Activated CD4-positive, CD25-positive, alpha-beta regulatory T cell (primary cell): ENCODE measurements at regions not wholly inside any gene's neighbourhood (a gene's known extent, or its start where the extent isn't known, plus 50 kb on each side); places are given as distances from the start of the nearest gene placed in this dataset.
"Not testable (repeated sequence)": the region's sequence is repeated elsewhere in the genome, so short reads cannot be mapped to it uniquely, and the experiment has no call there.

Experiments
- DNase-seq, 4 experiments: peaks; one replicate each; lab custom pipeline; 2025; lab: John Stamatoyannopoulos, UW

DNA sequence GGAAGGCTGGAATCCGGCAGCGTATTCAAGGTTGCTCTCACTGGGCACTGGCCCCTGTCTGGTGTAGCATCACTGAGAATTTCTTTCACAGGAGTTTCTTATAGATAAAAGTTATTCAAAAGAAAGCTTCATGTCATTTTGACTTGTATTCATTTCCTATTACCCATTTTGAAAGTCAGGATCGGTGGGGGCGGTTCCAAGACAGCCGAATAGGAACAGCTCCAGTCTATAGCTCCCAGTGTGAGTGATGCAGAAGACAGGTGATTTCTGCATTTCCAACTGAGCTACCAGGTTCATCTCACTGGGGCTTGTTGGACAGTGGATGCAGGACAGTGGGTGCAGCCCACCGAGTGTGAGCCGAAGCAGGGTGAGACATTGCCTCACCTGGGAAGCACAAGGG, 51.5 kb upstream of the CDC42EP3 start:
- DNase-seq, result not testable (repeated sequence)

DNA sequence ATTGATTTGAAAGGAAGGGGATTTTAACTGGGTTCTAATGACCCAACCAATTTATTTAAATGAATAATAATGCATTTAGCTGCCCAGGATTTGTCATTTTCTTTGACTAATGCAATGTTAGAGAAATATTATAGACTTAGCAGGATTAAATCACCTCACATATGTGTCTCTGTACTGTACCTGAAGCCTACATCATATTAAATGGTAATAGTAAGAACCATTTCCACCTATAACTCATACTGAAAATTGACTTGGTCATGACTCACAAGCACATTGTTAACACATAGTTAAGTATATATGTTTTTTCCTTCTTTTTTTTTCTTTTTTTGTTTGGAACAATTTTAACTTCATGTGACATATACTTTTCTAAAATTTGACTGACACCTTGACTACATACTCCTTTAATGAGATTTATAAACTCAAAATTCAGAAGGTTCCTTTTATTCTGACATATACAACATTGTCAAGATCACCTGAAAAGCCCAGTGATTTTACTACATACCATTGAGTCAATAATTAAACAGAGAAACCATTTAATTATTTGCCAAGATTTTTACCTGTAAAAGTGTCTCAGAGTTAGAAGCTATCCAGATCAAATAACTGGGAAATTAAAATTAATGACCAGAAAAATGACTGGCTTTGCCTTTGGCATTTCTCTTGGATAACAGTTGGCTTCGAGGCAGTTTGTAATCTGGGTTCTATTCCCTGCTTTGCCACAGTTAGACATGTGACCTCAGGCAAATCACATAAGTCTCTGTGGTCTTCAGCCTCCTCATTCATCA, 58.8 kb upstream of the CDC42EP3 start:
- no peak for DNase-seq

DNA sequence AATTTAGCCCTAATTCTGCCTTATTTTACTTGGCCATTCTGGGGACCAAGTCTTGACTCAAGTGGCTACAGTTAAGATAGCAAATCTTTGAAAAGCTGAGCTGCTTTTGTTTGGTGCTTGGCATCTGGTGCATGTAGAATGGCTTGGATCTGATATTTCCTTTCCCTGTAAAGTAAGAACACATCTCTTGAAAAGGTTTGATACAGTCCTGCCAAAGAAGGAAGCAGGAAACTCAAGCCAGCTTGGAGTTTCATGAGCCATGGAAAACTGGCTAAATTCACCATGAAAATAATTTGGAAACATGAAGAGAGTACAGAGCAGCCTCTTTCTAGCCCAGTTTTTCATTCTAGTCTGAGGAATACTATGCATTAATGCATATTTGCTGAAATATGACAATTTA, 61.0 kb upstream of the CDC42EP3 start:
- DNase-seq, result not testable (repeated sequence)

DNA sequence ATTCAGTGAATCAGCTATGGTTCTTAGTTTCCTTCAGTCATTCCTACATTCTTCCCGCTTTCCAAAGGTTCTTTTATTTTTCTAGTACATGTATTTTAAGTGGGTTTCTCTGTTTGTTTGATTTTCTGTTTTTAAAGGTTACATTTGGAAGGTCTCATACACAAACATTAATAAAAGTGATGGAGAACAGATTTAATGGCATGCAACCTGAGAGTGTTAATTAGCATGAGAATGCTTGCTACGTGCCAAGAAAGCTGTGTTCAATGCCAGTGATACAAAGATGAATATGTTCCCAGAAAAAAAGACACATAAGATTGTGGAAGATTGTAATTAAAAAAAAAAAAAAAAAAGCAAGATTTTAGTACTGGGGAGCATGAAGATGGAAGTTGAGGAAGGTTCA, 61.8 kb upstream of the CDC42EP3 start:
- no peak for DNase-seq

DNA sequence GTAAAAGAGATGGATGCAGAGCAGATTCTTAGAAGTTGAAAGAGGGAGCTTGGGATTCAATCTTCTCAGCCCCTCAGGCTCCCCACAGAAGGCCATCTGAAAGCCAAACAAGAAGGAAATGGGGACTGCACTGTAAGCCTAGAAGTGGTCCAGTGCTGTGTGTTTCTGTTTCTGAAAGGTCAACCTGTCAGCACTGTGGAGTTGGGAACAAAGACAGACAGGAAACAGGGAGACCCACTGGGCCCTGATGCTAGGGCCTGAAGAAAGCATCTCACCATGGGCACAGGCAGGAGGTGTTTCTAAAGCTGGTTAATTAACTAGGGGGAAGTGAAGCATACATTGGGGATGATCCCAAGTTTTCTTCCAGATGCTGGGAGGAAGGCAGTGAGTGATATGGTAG, 62.5 kb upstream of the CDC42EP3 start:
- DNase-seq, result not testable (repeated sequence)

DNA sequence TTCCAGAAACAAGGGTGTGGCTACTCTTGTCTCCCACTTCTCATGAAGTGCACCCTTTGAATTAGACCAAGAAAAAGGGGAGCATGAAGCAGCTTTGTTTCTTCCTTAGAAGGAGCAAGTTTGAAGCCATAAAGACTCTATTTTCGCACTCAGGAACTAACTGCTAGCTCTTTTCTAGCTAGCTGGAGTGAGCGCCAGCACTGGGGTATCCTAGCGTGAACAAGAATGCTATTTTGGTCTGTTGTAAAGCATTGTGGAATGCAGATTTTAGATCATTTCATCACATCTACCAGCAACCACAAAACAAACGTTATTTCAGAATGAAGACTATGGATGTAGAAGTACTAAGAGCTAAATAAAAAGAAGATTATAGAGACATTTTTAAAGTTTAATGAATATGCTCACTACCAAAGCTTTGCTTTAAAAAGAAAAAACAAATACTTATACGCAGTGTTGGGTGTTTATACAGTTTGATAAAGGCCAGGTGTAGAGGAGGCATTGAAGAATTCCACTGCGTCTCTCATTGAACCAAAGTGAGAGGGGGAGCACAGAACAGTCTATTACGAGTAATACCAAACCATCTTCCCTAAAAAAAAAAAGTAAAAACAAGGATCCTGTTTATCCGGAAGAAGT, 63.6 kb upstream of the CDC42EP3 start:
- DNase-seq, result not testable (repeated sequence)

DNA sequence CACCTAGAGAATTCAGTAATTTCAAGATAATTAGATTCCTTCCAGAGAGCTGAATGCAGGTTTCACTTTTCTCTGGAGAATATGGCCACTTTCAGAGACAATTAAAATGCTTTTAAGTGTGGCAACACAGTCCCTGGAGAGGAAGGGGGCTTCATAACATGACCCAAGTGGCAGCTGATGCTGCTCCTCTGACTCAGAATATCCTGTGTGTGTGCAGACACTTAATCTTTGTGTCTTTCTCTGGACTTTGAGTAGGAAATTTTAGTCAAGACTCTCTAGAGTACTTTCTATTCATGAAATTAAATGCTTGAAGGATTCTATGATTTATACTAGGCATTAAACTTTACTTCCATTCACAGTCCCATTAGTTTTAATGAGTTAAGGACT, 64.1 kb upstream of the CDC42EP3 start:
- DNase-seq, result not testable (repeated sequence)

DNA sequence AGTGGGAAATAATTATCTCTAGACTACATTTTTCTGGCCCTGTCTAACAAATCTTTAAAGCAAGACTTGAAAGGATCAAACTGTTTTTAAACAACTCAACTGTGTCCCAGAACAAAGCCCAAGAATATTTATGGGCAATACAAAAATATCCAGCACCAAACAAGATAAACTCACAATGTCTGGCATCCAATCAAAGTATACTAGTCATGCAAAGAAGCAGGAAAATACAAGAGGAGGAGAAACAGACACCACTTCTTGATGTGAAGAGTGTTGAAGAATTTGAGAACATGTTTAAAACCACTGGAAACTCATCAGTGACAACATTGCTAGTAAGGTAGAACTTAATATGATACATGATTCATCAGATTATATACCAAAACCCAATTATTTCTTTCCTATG, 66.1 kb upstream of the CDC42EP3 start:
- no peak for DNase-seq

DNA sequence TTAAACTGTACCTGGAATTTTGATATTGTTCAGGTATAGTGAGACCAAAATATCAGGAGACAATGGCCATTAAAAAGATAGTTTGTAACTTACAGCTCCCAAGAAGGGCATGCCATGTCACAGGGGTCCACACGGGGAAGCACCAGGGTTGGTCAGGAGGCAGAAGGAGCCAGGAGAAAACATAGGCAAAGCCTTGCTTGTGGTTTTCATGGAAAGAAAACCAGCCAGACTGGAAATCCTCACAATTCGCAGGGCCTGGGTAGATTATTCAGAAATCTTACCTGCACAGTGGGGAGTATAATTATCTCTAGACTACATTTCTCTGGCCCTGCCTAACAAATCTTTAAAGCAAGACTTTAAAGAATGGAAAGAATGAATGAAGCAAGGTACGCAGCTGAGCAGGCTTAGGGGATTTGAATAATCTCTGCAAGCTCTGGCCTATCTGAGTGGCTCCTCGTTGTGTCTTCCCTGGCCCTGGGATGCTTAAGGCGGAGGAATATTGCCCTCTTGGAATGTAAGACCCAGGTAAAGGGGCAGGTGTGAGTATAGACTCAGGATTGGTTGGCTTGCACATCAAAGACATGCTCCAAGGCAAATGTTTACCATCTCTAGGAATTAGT, 66.9 kb upstream of the CDC42EP3 start:
- DNase-seq, result no peak

DNA sequence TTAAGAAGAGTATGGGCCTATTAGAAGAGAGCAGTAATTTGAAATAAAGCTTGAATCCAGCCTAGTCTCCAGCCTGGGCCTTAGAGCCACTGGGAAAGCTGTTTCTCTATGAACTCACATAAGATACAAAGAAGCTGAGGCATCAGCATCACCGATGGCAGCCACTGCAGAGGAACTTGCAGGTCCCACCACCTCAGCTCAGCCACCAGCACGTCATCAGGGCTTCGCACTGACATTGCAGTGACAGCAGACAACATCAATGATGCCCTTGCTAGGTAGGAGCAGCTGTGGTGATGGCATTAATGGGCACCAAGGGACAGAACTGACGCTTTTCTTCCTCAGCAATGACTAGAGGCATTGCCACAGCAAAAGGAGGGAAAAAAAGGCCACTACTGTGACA, 67.7 kb upstream of the CDC42EP3 start:
- DNase-seq, result no peak

DNA sequence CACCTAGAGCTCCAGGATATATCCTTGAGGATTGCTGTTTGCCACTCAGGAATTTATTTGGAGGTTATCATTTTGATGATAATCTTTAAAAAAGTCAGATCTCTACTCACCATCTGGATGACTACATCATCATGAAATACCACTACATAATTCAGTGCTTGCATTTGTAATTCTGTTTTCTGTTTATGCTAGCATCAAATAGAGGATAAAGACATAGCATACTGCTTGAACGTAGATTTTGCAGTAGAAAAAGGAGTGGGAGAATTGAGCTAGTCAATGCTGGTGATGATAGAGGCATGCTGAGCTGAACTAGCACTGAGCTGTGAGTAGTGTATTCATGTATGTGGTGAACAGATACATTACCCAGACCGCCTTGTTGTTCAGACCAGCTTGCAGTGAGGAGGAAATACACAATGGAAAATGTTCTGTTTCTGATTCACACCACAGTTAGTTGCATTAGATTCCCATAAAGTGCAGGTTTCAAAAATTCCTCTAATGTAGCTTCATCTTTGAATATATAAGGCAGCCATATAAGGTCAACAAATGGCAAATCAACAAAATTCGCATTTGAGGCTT, 68.8 kb upstream of the CDC42EP3 start:
- no peak for DNase-seq

DNA sequence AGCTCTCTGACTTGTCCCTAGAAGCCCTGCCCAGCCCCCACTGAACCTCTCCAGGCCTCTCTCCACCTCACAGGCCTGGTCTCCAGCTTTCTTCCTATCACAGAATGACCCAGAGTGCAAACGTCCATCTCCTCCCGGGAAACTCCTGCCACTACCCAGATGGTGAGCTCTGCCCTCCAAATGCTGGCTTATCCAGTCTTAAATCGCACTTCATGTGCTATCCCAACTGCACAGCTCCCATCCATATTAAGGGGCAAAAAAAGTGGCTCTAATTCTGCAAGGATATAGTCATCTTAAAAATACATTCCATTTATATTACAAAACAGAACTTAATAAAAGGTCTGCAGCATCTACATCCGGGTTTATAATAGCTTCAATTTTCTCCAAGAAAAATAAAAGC, 70.8 kb upstream of the CDC42EP3 start:
- no peak for DNase-seq

DNA sequence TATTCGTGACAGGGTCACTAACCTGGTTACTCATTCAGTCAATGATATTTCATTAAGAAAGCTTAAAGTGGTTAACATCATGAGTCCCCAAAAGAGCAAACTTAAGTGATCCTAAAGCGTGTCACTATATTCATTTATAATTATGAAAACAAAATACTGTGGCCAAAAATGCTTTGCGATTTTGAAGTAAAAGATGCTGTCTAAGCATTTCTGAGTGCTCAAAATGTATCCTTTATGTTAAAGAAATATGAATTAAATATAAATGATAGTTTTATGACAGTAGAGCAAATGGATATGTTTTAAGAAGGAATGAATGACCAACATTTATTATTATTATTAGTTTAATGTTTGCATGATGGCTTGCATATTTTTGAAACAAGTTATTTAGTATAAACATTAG, 72.6 kb upstream of the CDC42EP3 start:
- DNase-seq, result no peak

DNA sequence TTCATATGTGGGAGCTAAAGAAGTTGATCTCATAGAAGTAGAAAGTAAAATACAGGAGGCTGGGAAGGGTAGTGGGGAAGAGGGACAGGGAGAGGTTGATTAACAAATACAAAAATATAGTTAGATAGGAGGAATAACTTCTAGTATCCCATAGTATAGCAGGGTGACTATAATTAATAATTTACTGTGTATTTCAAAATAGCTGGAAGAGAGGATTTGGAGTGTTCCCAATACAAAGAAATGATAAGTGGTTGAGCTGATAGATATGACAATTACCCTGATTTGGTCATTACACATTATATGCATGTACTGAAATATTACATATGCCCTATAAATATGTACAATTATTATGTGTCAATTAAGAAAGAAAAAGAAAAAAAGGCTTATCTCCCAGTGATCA, 73.5 kb upstream of the CDC42EP3 start:
- DNase-seq, result not testable (repeated sequence)

DNA sequence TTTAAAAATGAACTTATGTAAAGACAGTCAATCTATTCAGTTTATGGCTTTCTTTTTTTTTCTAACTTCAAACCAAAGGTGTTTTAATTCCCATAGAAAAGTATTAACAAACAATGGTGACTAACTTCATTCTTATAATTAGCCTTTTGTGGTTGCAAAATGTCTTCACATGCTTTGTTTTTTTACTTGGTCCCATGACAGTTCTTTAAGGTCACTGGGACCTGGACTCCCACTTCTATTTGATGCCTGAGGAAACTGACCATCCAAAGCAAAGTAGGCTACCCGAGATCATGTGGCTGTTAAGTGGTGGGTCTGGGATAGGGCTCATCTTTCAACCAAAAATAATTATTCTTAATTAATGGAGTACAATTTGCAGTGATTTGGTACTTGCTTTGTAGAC, 74.6 kb upstream of the CDC42EP3 start:
- DNase-seq, result not testable (repeated sequence)

DNA sequence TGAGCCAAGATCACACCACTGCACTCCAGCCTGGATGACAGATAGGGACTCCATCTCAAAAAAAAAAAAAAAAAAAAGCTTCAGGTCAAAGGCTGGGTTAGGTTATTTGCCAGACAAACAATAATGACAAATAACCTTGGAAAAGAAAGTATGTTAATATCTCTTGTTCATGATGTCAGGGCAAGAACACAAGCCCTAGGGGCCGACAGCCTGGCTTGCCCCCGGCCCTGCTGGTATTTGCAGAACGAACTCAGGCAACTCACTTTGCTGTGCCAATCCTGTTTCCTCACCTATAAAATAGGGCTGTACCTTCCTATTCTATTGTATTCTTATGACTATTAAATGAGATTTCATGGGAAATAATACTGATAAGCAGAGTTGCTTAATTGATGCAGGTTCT, 75.4 kb upstream of the CDC42EP3 start:
- DNase-seq, result no peak

DNA sequence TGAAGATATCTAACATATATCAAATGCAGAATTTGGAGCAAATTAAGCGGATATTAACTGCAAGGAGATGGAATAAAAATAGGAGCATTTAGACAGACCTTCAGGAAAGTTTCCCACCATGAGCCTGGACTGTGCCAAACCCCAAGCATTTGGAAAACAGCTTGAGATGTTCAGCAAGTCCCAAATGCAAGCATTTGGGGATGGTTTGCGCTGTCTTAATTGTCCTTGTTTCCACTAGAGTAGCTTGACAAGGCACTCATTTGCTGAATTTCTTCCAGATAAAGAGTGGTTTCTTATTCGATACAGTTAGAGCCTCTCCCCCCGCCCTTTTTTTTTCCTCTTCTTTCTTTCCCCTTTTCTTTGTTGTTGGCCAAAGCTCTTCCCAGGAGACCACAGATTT, 77.1 kb upstream of the CDC42EP3 start:
- DNase-seq, result no peak

DNA sequence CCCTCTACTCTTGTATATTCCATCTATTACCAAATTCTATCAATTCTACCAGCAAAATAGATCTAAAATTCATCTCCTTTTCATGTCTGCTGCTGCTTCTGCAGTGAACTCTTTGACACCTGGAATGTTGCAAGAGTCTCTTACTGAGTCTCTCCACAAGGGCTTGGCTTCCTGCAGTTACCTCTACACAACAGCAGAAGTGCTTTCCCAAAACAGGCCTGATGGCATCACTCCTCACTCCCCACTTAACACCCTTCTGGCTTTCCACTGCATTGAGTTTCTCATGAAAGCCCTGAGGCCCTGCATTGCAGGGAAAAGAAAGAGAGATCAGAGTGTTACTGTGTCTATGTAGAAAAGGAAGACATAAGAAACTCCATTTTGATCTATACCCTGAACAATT, 78.8 kb upstream of the CDC42EP3 start:
- DNase-seq, result not testable (repeated sequence)

DNA sequence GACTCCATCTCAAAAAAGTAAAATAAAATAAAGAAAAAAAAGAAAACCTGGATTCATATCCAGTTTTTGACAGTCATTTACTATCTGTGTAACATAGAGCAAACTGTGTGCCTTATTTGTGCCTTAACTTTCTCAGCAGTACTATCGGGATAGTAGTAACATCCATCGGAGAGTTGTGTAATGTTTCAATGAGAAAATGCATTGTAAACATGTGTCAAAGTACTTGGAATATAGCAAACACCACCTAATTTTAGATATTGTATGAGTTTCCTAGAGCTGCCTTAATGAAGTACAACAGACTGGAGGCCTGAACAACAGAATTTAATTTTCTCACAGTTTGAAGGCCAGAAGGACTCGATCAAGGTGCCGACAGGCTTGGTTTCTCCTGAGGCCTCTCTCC, 81.3 kb upstream of the CDC42EP3 start:
- DNase-seq, result no peak

DNA sequence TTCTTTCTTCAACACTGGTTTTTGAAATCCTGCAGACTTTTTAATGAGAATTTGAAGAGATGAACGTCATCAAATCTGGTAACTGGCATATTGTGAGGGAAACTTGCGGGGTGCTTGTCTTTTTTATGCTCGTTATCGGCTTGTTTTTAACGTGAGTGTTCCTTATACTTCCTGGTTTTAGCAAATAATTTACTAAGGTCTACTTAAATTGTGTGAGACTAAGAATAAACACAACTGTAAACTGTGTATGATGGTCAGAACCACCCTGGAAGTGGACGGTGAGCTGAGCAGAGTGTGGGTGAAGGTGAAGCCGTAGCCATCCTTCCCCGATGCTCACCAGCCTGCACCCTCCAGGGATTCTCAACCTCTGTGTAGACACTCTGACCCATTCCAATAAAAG, 82.3 kb upstream of the CDC42EP3 start:
- no peak for DNase-seq

DNA sequence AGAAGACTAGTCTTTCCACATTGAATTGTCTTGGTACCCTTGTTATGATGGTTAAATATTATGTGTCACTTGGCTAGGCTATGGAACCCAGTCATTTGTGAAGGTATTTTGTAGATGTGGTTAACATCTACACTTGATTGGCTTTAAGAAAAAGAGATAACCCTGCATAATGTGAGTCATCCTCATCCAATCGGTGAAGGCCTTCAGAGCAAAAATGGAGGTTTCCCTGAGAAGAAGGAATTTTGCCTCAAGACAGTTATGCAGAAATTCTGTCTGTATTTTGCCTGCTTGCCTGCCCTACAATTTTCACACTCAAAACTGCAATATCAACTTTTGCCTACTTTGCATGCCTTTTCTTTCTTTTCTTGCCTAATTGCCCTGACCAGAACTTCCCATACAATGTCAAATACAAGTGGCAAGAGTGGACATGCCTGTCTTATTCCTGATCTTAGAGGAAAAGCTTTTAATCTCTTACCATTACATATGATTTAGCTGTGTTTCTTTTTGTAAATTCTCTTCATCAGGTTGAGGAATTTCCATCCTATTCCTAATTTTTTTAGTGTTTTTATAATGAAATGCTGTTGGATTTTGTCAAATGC, 84.6 kb upstream of the CDC42EP3 start:
- not testable (repeated sequence) for DNase-seq

DNA sequence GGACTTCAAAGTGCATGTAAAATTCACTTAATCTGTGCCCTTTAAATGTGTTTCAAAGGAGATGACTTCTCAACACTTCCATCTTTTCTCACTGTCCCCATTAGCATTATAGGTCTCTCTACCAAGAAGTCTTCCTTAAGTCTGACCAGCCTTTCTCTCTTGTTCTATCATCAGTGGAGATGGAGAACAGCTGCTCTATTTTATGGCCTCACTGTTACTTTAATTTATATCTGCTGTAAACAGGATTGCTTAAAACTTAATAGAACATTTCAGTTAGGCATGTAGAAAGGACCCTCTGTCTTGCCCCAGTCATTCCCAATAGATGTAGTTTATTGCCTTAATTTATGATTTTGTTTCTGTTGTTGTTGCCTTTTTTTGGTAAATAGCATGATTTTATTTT, 86.0 kb upstream of the CDC42EP3 start:
- not testable (repeated sequence) for DNase-seq
